Endothelial cell of umbilical vein (primary cell): ENCODE measurements at regions not wholly inside any gene's neighbourhood (a gene's known extent, or its start where the extent isn't known, plus 50 kb on each side); places are given as distances from the start of the nearest gene placed in this dataset.

Experiments used
- EZH2 ChIP-seq: IDR thresholded peaks from 2 replicates; pipeline ENCODE4 v1.6.1; 2012; ENCODE audit warnings: borderline replicate concordance, low read depth, mild to moderate bottlenecking, moderate library complexity, low read length, inconsistent platforms; ENCODE audit not compliant: severe bottlenecking
- FOS ChIP-seq: IDR thresholded peaks from 2 replicates; pipeline ENCODE4 v1.6.1; 2011; ENCODE audit warnings: mild to moderate bottlenecking, low read length, moderate library complexity, borderline replicate concordance; ENCODE audit not compliant: insufficient read depth
- GATA2 ChIP-seq: IDR thresholded peaks from 2 replicates; pipeline ENCODE4 v1.7.0; 2011; ENCODE audit warnings: low read depth, mild to moderate bottlenecking, moderate library complexity, mixed read lengths, low read length; ENCODE audit not compliant: insufficient read length, insufficient read depth
- POLR2A ChIP-seq: IDR thresholded peaks from 2 replicates; pipeline ENCODE4 v1.6.1; 2012; ENCODE audit warnings: low read depth, mild to moderate bottlenecking, control low read depth, low read length
- POLR2AphosphoS5 ChIP-seq: IDR thresholded peaks from 2 replicates; pipeline ENCODE4 v1.6.1; 2012; ENCODE audit warnings: low read depth, mild to moderate bottlenecking, control low read depth, low read length, moderate library complexity; ENCODE audit not compliant: insufficient read depth
- TF ChIP-seq, protein P1 (sequence below), 2 donors: IDR thresholded peaks; 1 replicate in 1 of 2; 2 replicates in 1 of 2; pipeline ENCODE4 v1.5.1; 2011; ENCODE audit warnings: low read length in 2 of 2, mild to moderate bottlenecking in 2 of 2, moderate library complexity in 2 of 2, control low read depth in 1 of 2, inconsistent platforms in 1 of 2, low read depth in 1 of 2; ENCODE audit not compliant: insufficient read depth in 1 of 2; ENCODE audit errors: extremely low read depth in 1 of 2

DNA sequence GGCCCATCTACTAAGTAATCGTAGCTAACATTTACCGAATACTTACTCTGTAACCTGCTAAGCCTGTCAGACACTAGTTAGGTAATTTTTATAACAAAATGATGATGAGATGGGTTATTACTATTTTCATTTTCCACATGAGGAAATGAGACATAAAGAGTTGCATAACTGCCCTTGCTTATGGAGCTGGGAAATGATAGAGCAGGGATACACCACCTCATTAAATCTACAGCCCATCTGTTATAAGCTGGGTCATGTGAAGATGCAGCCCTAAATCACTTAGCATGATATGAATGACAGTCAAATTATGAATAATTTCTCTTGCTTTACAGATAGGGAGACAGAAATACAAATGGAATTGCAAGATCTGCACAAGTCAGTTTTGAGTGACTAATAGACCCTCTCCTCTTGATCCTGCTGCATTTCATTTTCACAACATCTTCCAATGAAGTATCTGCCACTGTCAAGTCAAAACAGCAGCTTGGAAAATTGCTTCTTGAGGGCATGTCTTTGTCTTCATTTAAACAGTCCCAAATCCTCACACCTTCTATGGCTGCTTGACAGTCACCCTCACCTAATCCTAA lies 364.7 kb downstream of the PRELID2 start:
- TF ChIP-seq, protein P1, sequence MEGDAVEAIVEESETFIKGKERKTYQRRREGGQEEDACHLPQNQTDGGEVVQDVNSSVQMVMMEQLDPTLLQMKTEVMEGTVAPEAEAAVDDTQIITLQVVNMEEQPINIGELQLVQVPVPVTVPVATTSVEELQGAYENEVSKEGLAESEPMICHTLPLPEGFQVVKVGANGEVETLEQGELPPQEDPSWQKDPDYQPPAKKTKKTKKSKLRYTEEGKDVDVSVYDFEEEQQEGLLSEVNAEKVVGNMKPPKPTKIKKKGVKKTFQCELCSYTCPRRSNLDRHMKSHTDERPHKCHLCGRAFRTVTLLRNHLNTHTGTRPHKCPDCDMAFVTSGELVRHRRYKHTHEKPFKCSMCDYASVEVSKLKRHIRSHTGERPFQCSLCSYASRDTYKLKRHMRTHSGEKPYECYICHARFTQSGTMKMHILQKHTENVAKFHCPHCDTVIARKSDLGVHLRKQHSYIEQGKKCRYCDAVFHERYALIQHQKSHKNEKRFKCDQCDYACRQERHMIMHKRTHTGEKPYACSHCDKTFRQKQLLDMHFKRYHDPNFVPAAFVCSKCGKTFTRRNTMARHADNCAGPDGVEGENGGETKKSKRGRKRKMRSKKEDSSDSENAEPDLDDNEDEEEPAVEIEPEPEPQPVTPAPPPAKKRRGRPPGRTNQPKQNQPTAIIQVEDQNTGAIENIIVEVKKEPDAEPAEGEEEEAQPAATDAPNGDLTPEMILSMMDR (IDR thresholded peaks at IDR 0.05; ENCODE audit: extremely low read depth in 1 of 2, insufficient read depth in 1 of 2, low read depth in 1 of 2, low read length in 2 of 2), result no peak
- TF ChIP-seq FOS, result no peak
- no peak for TF ChIP-seq EZH2
- no peak for TF ChIP-seq POLR2AphosphoS5
- TF ChIP-seq POLR2A, result no peak
- no peak for TF ChIP-seq GATA2
